ENCODE measurements at regions not wholly inside any gene's neighbourhood (a gene's known extent, or its start where the extent isn't known, plus 50 kb on each side); places are given as distances from the start of the nearest gene placed in this dataset.

DNA sequence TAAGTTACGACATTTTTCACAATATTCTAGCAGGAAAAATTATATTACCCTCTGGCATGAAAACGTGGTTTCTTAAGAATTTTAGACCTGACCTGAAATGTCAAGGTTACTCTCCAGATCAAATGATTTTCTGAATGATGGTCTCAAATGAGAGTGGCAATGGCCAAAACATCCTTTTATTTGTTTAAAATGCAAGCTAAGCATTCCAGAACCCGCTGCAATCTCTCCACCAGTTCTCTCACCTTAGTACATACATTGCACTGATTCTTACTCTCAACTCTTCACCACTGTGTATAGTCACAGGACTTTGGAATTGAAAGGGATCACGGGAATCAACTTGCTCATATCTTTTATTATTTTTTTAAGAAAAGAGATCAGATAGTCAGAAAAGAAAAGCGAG is 391.6 kb upstream of the LRATD1 start:
- TF ChIP-seq CTBP2 (IDR thresholded peaks at IDR 0.05; ENCODE audit: borderline replicate concordance, insufficient read depth, insufficient read length, low read length) (no peak), MAFK (IDR thresholded peaks at IDR 0.05; ENCODE audit: low read depth, low read length) (0 out of 2 replicates have a peak, but pooled peaks have one; percentile 31)
- no peak overlapping the region for H2BK20ac ChIP-seq (ENCODE audit: low read length)
- H2BK12ac ChIP-seq (ENCODE audit: low read depth, low read length), result no peak overlapping the region
- H3K56ac ChIP-seq (replicated peaks; ENCODE audit: insufficient read length, low read depth, low read length), result no peak overlapping the region
- ChIA-PET POLR2A (ENCODE audit: partially characterized antibody) (no interaction called here), CTCF (ENCODE audit: partially characterized antibody) (no interaction called here)
- FAIRE-seq (no peak), DNase-seq (ENCODE audit: low read depth in 1 of 2, low spot score in 2 of 2) (no peak)
- H3K4me1 ChIP-seq (replicated peaks in 1 of 4; ENCODE audit: control insufficient read depth in 3 of 4, insufficient read depth in 4 of 4, low read length in 3 of 4), result no peaks in the 10 kb centered on the region
- H2BK5ac ChIP-seq (ENCODE audit: low read depth, low read length), result no peak overlapping the region
- 92% methylated on average over 5 of the region's 5 CpGs; no CpG with 5 or more reads in 1 of the 2 experiments for WGBS, 2 experiments (ENCODE audit: extremely low coverage in 1 of 2, insufficient coverage in 1 of 2, insufficient read length in 1 of 2, insufficient replicate concordance in 2 of 2, low coverage in 1 of 2, low lambda C conversion rate in 2 of 2, missing lambda C conversion rate in 1 of 2)
- no peak overlapping the region for H3K4me3 ChIP-seq (ENCODE audit: extremely low read depth in 1 of 4, insufficient read depth in 2 of 4, low read depth in 3 of 4, low read length in 4 of 4)
- H4K91ac ChIP-seq (replicated peaks; ENCODE audit: insufficient read length, low read length), result no peak overlapping the region
- H3K27ac ChIP-seq (ENCODE audit: low read depth, low read length), result no peak overlapping the region
- no peak overlapping the region for H3K4me2 ChIP-seq (ENCODE audit: insufficient read depth in 1 of 2, low read depth in 2 of 2, low read length in 2 of 2)
- H3K79me2 ChIP-seq (ENCODE audit: control insufficient read depth in 1 of 2, insufficient read depth in 2 of 2, low read length in 2 of 2), result no peaks in the 10 kb centered on the region
- no peak overlapping the region for H3K23ac ChIP-seq (ENCODE audit: insufficient read length)
- no peak overlapping the region for H3K18ac ChIP-seq (ENCODE audit: extremely low read depth, low read length)
- no peak overlapping the region for H2AK5ac ChIP-seq (ENCODE audit: low read depth, low read length)
- H2AFZ ChIP-seq (ENCODE audit: low read length), result no peak overlapping the region
- no peak overlapping the region for H2BK120ac ChIP-seq (replicated peaks; ENCODE audit: low read depth, low read length)
- no peak overlapping the region for H4K8ac ChIP-seq (ENCODE audit: extremely low read depth, insufficient read depth, low read length)
- H3K9me3 ChIP-seq (ENCODE audit: insufficient read depth in 2 of 2, low read depth in 1 of 2, low read length in 1 of 2), result no peaks in the 10 kb centered on the region
- H2BK15ac ChIP-seq (ENCODE audit: low read length), result no peak overlapping the region
- no peaks in the 10 kb centered on the region for H3K36me3 ChIP-seq (ENCODE audit: control insufficient read depth in 2 of 4, insufficient read depth in 4 of 4, low read length in 3 of 4)
- H4K5ac ChIP-seq (ENCODE audit: insufficient read length, low read depth, low read length), result no peak overlapping the region
- no peaks in the 10 kb centered on the region for H4K20me1 ChIP-seq (replicated peaks in 1 of 2; ENCODE audit: control insufficient read depth in 1 of 2, insufficient read depth in 2 of 2, low read length in 2 of 2)
- no peak overlapping the region for H3K14ac ChIP-seq (ENCODE audit: insufficient read length)
- no peaks in the 10 kb centered on the region for H3K79me1 ChIP-seq (ENCODE audit: low read depth, low read length)
- H3K4ac ChIP-seq (replicated peaks; ENCODE audit: insufficient read length, low read depth, low read length), result no peak overlapping the region
- no peaks in the 10 kb centered on the region for H3K23me2 ChIP-seq (ENCODE audit: low read depth, low read length)
- H3K27me3 ChIP-seq (replicated peaks in 1 of 4; ENCODE audit: control insufficient read depth in 3 of 4, extremely low read depth in 1 of 4, insufficient read depth in 3 of 4, low read length in 3 of 4), result no peaks in the 10 kb centered on the region
- no peak overlapping the region for H3K9ac ChIP-seq (replicated peaks in 1 of 4; ENCODE audit: extremely low read depth in 1 of 4, low read depth in 3 of 4, low read length in 3 of 4)

All from H1 (cell line).